ENCODE measurements at regions not wholly inside any gene's neighbourhood (a gene's known extent, or its start where the extent isn't known, plus 50 kb on each side); places are given as distances from the start of the nearest gene placed in this dataset.

DNA sequence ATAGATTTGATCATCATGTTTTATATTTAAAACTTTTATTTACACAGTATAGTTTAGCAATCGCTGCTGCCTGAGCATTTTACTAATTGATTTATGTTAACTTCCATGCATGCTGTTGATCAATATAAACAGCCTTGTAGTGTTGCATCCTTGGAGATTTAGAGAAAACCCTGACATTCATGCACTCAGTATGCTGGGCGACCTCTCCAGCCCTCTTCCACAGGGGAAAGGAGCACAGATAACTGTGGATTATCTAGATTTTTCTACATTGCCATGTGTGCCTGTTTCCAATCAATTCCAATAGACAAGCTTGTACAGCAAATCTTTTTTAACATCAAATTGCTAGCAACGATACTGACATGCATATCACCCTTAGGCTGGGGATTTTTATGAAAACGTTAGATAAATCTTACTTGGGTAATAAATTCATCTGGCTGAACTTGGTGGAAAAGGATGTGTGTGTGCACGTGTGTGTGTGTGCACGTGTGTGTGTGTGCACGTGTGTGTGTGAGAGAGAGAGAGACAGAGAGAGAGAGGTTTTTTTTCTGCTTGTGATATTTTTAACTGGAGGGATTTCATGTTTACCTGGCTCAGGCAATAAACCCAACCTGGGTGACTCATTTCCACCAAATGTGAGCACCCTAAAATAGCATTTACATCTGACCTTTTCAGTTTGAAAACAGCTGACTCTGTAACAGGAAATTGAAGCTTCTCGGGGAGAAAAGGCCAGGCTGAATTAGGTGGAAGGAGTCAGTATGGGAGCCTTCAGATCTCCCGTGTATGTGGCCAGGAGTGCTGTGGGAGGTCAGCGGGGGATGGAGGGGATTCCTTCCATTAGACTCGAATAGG, 339.8 kb downstream of the PRDM2 start:
- DNase-seq (ENCODE audit: low spot score): no peak

DNA sequence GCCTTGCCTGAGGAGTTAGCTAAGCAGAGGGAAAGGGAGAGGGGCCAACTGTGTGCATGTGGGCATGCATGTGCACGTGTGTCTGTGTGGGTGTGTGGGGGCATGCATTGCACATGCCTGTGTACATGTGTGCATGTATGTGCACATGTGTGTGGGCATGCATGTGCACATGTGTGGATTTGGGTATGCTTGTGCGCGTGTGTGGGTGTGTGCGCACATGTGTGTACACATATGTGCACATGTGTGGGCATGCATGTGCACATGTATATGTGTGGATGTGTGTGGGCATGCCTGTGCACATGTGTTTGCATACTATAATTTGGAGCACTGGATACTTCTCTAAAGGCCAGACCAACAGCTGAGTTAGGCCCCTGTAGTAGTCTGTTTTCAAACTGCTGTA, 350.0 kb downstream of the PRDM2 start:
- DNase-seq (ENCODE audit: low spot score): no peak

DNA sequence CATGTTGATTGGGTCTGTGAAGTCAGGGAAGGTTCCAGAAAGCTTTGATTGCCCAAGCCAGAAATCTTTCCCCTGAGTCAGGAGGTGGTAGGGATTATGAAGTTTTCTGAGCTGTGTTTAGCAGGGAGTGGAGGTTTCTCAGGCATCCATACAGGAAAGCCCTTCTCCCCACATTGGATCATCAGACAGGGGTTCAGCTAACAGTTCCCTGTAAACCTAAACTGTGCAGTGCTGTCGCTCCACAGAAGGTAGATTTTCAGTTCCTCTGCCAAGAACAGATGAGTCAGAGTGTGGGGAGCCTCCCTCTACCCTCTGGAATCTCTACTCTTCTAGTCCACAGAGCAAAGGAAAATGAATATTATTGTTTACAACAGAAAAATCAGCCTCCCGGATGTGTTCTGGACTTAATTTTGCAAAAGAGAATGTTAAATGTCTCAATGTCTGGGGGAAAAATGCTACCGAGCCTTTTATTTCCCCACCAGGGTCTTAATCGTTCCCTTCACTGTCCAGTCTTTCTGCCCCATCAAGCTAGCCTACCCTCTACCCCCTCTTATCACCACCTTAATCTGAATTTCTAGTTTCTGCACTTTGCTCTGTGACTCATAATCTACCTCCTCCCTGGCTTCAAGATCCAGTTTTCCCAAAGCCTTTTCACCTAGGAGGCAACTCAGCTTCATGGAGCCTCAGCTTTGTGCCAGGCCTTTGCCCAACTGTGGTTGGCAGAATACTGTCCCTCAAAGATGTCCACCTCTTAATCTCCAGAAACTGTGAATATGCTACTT, 355.6 kb downstream of the PRDM2 start:
- no peak for DNase-seq (ENCODE audit: low spot score)

GRCh38 chr1:14057640-14058039, 357.7 kb downstream of the PRDM2 start:
- no peak for DNase-seq (ENCODE audit: low spot score)

DNA sequence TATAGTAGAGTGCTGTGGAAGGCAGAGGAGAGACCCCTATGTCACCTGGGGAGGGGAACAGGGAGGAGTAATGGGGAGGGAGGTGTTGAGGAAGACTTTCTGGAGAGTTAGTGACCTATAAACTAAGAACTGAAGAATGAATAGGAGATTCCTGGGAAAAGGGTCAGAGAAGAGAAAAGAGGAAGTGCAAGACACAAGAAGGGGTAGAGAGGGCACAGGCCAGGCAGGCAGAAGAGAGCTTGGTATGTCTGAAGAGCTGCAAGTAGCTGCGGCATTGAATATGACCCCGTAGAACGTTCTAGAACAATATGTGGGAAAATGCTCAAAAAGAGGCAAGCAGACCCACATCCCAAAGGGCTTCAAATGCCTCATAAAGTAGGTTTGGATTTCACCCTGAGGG, 361.2 kb downstream of the PRDM2 start:
- no peak for DNase-seq (ENCODE audit: low spot score)

GRCh38 chr1:14061722-14062121, 361.7 kb downstream of the PRDM2 start:
- DNase-seq (ENCODE audit: low spot score): no peak

GRCh38 chr1:14062669-14063068, 362.7 kb downstream of the PRDM2 start:
- no peak for DNase-seq (ENCODE audit: low spot score)

GRCh38 chr1:14064649-14065442, 364.9 kb downstream of the PRDM2 start:
- DNase-seq (ENCODE audit: low spot score): no peak

DNA sequence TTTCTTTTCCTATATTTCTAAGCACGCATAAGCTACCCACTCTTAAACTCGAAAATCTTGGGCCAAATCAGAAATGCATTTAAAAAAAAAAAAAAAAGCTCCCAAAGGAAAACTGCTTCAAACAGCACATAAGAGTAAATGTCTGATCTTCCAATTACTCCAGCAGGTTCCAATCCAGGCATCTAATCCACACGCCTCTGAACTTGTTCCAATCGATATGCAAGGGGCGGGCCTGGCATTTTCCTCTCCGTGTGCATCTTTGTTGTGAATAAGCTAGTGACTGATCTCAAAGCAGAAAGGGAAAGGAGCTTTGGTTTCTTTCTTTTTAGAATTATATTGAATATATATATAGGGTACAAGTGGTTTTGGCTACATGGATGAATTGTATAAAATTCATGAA, 365.5 kb downstream of the PRDM2 start:
- no peak for DNase-seq (ENCODE audit: low spot score)

- no peak for DNase-seq (ENCODE audit: low spot score)
Observed at GRCh38 chr1:14067036-14067435, 367.0 kb downstream of the PRDM2 start.

DNA sequence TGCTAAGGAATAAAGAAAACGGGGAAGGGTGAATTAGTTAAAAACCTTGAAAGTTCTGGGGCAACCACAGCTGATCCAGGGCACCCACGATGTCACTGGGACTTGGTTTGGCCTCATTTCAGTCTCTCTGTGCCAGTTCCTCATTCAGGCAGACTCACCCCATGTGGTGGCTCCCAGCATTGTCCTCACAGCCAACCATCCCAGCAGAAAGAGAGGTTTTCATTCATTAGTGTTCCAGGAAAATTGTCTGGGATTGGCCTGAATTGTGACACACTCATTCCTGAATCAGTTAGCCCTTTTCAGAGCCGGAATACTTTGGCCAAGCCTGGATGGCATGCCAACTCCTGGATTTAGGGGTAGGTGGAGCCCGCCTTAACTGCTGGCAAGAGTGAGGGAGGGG, 367.7 kb downstream of the PRDM2 start:
- DNase-seq (ENCODE audit: low spot score): no peak

DNA sequence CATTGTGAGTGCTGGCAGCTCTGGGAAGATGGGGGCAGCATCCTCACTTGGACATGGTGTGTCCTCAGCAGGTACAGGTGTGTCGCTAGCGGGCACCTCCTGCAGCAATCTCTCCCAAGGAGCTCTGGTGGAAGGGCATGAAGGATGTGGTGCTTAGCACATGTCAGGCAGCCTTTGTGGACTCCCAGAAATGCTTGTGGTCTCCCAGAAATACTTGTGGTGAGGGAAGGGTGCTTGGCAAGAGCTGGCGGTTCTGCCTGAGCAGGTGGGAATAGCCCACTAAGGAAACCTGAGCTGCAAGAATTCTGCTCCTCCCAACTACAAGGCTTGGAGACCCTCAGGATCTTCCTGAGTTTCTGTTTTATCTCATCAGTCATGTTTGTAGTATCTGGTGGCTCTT, 371.6 kb downstream of the PRDM2 start:
- no peak for DNase-seq (ENCODE audit: low spot score)

GRCh38 chr1:14080653-14081052, 380.7 kb downstream of the PRDM2 start:
- DNase-seq (ENCODE audit: low spot score): no peak

GRCh38 chr1:14082331-14082730, 382.3 kb downstream of the PRDM2 start:
- DNase-seq (ENCODE audit: low spot score): no peak

DNA sequence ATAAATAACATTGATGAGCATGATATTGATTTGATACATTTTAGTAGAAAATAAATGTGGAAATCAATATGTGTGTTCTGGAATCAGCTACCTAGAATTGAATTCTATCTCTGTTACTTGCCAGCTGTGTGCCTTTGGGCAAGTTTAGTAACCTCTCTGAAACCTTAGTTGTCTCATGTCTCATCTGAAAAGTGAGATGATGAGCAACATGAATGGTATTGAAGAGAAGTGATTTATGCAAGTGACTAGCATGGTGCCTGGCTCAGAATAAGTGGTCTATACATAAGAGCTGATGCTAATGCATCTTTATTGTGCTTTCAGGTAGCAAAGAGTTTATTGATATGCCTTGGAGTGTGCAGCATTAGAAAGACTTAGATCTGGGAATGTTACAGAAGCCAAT, 383.3 kb downstream of the PRDM2 start:
- DNase-seq (ENCODE audit: low spot score): no peak

GRCh38 chr1:14083706-14084105, 383.7 kb downstream of the PRDM2 start:
- no peak for DNase-seq (ENCODE audit: low spot score)

DNA sequence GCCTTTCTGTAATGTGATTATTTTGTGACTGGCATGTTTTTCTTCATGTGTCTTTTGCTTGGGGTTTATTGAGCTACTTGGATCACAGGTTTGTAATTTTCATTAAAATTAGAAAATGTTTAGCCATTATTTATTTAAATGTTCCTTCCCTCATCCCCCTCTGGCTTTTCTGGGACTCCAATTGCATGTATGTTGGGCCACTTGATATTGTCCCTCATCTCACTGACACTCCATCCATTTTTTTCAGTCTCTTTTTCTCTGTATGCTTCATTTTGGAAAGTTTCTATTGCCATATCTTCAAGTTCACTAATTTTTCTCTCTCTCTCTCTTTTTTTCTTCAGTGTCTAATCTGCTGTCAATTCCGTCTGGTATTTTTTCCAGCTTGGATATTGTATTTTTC, 390.1 kb downstream of the PRDM2 start:
- DNase-seq (ENCODE audit: low spot score): no peak

- no peak for DNase-seq (ENCODE audit: low spot score)
Observed at GRCh38 chr1:14090531-14090930, 390.5 kb downstream of the PRDM2 start.

GRCh38 chr1:14094611-14095400, 394.8 kb downstream of the PRDM2 start:
- no peak for DNase-seq (ENCODE audit: low spot score)

DNA sequence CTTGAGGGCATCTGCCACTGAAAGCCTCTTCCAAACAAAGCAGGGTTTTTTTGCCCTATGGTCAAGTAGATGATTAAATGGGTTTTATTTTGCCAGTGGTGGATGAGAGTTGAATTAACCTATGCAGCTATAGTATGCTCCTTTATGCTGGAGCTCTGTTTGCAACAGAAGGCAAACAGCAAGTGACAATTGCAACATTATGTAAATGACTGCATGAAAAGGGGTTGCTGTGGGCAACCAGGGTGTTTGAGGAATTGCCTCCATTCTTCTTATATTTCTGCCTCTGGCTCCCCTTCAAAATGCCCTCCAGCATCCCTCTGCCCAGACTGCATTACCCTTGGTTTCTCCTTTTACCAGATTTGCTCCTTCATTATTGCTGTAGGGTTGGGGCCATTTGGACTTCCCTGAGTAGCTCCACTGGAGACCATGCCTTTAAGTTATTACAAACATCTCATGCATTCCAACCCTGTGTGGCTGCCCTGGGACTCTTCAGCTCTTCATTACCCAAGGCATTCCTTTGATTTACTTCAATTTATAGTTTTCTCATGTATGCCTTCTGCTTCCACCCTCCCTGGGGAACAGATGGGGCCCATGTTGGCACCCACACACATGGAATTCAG, 398.4 kb downstream of the PRDM2 start:
- DNase-seq (ENCODE audit: low spot score): no peak

DNA sequence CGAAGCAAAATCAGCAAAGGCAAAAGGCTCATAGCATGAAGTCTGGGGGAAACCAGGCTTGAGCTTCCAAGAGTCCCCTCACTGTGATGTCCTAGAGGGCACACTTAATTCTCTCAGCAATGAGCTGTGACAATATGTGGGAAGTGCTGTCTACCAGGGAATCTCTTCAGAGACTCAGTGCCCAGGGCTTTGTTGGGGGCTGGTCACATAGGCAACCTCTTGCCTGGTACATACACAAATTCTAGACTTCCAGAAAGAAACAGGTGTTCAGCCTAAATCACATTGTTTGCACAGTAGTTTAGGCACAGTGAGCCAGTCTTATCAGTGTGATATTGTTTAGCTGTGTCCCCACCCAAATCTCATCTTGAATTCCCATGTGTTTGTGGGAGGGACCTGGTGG, 400.5 kb downstream of the PRDM2 start:
- no peak for DNase-seq (ENCODE audit: low spot score)
